RWPE1 (cell line): ENCODE measurements at regions not wholly inside any gene's neighbourhood (a gene's known extent, or its start where the extent isn't known, plus 50 kb on each side); places are given as distances from the start of the nearest gene placed in this dataset.

Experiments used
- CTCF ChIA-PET: fragments of 350-600 bp; sonication (Branson Sonifier 250); formaldehyde crosslinking; extraction: SDS; loops from one replicate; lab custom pipeline; 2021; lab: Yijun Ruan, JAX
- POLR2A ChIA-PET: fragments of 400-600 bp; formaldehyde crosslinking; extraction: SDS; loops from one replicate; lab custom pipeline; 2020; ENCODE audit warnings: antibody characterized with exemption; ENCODE audit not compliant: low non-redundant PET; lab: Yijun Ruan, JAX
- DNase-seq: peaks from one replicate; pipeline ENCODE4 v3.0.0; 2012; ENCODE audit warnings: low spot score
- H3K27ac ChIP-seq: fragments of 450-650 bp; 2 replicates; pipeline ENCODE4 v1.5.1; 2017
- TF ChIP-seq, protein P1 (sequence below): fragments of 450-650 bp; conservative IDR thresholded peaks from 2 replicates; pipeline ENCODE4 v1.5.1; 2017; ENCODE audit warnings: low read depth, mild to moderate bottlenecking

DNA sequence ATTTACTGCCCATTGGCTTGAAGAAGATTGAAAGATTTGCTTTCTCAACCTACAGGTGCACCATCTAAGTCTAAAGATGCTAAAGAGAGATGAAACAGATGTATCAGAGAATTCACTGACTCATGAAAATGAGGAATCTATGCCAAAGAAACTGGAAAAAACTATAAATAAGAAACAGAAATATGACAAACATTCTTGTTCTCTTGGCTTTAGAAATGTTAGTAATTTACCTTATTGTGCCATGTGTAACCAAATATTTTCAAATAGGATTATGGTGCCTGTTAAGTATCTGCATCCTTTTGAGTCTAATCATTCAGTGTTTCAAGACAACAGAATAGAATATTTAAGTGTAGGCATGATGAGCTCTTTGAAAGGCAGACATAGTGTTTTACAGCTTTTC, 271.5 kb downstream of the MEX3B start:
- CTCF ChIA-PET, result no interaction called here
- TF ChIP-seq, protein P1, sequence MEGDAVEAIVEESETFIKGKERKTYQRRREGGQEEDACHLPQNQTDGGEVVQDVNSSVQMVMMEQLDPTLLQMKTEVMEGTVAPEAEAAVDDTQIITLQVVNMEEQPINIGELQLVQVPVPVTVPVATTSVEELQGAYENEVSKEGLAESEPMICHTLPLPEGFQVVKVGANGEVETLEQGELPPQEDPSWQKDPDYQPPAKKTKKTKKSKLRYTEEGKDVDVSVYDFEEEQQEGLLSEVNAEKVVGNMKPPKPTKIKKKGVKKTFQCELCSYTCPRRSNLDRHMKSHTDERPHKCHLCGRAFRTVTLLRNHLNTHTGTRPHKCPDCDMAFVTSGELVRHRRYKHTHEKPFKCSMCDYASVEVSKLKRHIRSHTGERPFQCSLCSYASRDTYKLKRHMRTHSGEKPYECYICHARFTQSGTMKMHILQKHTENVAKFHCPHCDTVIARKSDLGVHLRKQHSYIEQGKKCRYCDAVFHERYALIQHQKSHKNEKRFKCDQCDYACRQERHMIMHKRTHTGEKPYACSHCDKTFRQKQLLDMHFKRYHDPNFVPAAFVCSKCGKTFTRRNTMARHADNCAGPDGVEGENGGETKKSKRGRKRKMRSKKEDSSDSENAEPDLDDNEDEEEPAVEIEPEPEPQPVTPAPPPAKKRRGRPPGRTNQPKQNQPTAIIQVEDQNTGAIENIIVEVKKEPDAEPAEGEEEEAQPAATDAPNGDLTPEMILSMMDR, result no peak
- no peak overlapping the region for H3K27ac ChIP-seq
- POLR2A ChIA-PET, result no interaction called here
- no peak for DNase-seq

DNA sequence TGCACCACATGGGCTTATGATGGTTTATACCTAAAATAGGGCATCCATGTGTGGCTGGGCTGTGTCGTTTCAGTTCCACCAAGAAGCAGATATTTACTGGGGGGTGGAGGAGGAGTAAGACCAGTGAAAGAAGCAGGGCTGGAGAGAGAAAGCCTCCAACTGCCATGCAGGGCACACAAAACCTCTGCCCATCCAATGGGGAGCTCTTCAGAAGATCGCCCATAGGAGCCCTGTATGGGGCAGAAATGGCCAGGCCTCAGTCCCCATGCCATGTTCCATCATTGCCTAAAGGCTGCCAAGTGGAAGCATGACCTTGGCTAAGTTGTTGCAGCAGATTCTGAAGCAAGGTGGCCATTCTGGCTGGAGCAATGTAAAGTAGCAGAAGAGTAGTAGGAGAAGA, 277.0 kb downstream of the MEX3B start:
- DNase-seq, result no peak
- ChIA-PET CTCF (no interaction called here), POLR2A (no interaction called here)
- no peak overlapping the region for H3K27ac ChIP-seq
- TF ChIP-seq, protein P1, result no peak

DNA sequence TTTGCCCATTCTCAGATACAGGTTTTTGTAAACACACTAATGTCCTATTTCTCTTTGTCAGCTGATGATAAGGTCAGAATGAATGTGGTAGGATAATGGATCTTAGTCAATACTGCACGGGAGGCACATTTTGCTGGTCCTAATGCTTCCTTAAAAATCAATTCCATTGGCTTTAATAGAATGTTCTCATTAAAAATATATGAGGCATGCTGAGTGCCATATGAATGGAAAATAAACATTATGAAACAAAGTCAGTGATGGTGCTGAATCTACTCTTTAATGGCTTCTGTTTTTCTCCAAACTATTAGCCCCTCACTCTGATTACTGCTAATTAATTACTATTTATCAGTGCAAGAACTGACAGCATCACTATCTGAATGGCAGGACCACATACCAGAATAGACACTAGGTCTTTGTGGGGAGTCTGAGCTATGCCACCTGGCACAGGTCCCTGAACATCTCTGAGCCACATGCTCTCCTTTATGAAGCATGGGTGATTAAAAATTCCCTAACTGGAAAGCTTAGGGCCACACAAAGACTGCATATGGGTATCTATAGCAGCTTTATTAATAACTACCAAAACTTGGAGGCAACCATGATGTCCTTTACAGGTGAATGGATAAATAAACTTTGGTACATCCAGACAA, 278.9 kb downstream of the MEX3B start:
- ChIA-PET CTCF (no interaction called here), POLR2A (no interaction called here)

DNA sequence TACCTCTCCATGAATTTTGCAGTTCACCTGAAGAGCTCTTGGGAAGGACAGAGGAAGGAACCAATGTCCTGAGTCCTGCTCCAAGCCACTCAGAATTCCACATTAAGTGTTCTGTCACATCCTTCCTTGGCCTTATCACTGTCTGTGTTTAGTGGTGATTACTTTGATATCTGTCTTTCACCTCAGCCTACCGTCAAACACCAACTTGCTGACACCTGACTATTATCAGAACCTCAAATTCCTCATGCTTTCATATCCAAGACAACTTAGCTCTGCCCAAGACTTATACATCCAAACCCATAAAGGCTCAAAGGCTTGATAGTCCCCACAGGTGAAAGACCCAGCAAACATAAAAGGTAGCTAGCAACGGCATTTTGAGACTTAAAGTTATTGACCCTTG, 280.0 kb downstream of the MEX3B start:
- TF ChIP-seq, protein P1, result no peak
- ChIA-PET POLR2A (no interaction called here), CTCF (interaction anchor here (0.6 kb wide), 1 partner anchor 1310 kb away, joined by 4 read pairs; no protein-coding TSS in a partner anchor)
- H3K27ac ChIP-seq, result no peak overlapping the region
- DNase-seq, result no peak

More for the DNA sequence above, 278.9 kb downstream of the MEX3B start:
- DNase-seq, result no peak
- no peak overlapping the region for H3K27ac ChIP-seq
- TF ChIP-seq, protein P1, result no peak

DNA sequence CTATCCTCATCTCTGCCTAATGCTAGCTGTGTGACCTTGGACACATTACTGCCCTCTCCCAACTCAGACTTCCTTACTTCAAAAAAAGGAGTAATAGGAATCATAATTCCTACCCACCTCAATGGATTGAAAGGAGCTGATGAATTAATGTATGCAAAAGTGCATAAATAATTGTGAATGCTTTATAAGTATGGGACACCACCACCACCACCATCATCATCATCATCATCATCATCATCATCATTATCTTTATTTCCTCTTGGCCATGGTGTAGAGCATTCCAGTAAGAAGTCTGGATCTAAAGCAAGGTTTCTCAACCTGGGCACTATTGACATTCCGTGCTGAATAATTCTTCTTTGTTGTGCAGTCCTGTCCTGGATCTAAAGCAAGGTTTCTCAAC, 282.5 kb downstream of the MEX3B start:
- no peak overlapping the region for H3K27ac ChIP-seq
- no peak for DNase-seq
- ChIA-PET POLR2A (no interaction called here), CTCF (interaction anchor here (0.6 kb wide), 1 partner anchor 172 kb away, joined by 4 read pairs; no protein-coding TSS in a partner anchor)
- TF ChIP-seq, protein P1, result no peak

DNA sequence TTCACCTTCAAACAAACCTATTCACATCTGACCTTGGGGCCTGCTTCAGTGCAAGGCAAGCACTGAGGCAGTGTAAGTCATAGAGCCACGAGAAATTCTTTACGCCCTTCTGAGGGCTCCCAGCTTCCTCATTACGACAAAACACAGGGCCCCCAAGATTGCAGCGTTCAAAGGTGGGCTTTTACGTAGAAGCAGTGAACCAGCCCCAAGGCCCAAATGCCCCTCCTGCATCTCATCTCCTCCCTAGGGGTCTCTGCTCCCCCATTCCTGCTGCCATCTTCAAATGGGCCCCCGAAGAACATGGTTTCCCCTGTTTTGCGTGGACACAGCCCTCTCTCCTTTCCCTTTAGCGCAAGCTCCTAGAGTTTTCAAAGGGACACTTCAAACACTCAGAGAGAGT, 285.1 kb downstream of the MEX3B start:
- no peak overlapping the region for H3K27ac ChIP-seq
- CTCF ChIA-PET, result interaction anchor here (1.0 kb wide), 1 partner anchor 37 kb away, joined by 3 read pairs; no protein-coding TSS in a partner anchor
- no peak for DNase-seq
- POLR2A ChIA-PET, result no interaction called here
- TF ChIP-seq, protein P1, result no peak
